Endothelial cell of umbilical vein (primary cell): ENCODE measurements at regions not wholly inside any gene's neighbourhood (a gene's known extent, or its start where the extent isn't known, plus 50 kb on each side); places are given as distances from the start of the nearest gene placed in this dataset.
A peak's percentile ranks its signal among the peaks of the same experiment; 100 is the strongest.

Experiments
- BruUV-seq: library from RNA; stranded (reverse); fragments of 400-500 nt; replicated peaks from 2 replicates; lab custom pipeline; 2021; lab: Mats Ljungman, UMichigan
- CTCF ChIA-PET: fragments of 300-600, 350-600 bp; sonication (Branson Sonifier 250); formaldehyde crosslinking; loops from one replicate; lab custom pipeline; 2021; ENCODE audit warnings: antibody characterized with exemption, inconsistent platforms; lab: Charles Lee
- POLR2A ChIA-PET: fragments of 300-600, 350-600 bp; sonication (Branson Sonifier 250); formaldehyde crosslinking; loops from one replicate; lab custom pipeline; 2021; ENCODE audit warnings: antibody characterized with exemption, inconsistent platforms; lab: Charles Lee
- DNase-seq: peaks from one replicate; pipeline ENCODE4 v3.0.0-alpha.2; 2011; ENCODE audit warnings: low read depth, low spot score
- FAIRE-seq: peaks from 2 replicates; lab custom pipeline; 2011; peaks lifted over from hg19 to GRCh38; lab: Jason Lieb, UNC
- H2AFZ ChIP-seq: 2 replicates; pipeline ENCODE4 v1.6.0; 2012; ENCODE audit warnings: low read depth, low read length, control low read depth, inconsistent platforms
- H3K27ac ChIP-seq: 2 replicates; pipeline ENCODE4 v1.5.1; 2011; ENCODE audit warnings: low read depth, mild to moderate bottlenecking, control low read depth, low read length, moderate library complexity; ENCODE audit not compliant: insufficient read depth
- H3K27me3 ChIP-seq, 2 experiments: 2 replicates each; pipeline versions ENCODE4 v1.6.0 to v1.6.1; 2011; ENCODE audit warnings: low read length in 2 of 2, mixed read lengths in 1 of 2; ENCODE audit not compliant: control insufficient read depth in 2 of 2, insufficient read depth in 2 of 2
- H3K36me3 ChIP-seq, 2 experiments: 2 replicates in 1 of 2; 3 replicates in 1 of 2; pipeline ENCODE4 v1.5.1; 2011; ENCODE audit warnings: low read length in 2 of 2, mild to moderate bottlenecking in 1 of 2, moderate library complexity in 1 of 2; ENCODE audit not compliant: control insufficient read depth in 2 of 2, insufficient read depth in 2 of 2; ENCODE audit errors: extremely low read depth in 1 of 2
- H3K4me1 ChIP-seq: 3 replicates; pipeline ENCODE4 v1.5.1; 2011; ENCODE audit warnings: mild to moderate bottlenecking, low read length; ENCODE audit not compliant: control insufficient read depth, insufficient read depth; ENCODE audit errors: extremely low read depth
- H3K4me2 ChIP-seq: 2 replicates; pipeline ENCODE4 v1.6.1; 2011; ENCODE audit warnings: low read length, control low read depth, mixed read lengths; ENCODE audit not compliant: insufficient read depth
- H3K4me3 ChIP-seq, 3 experiments: fragments of 200-600 bp in 1 of 3; sonication (generic), shearing (Covaris generic) in 1 of 3; replicated peaks in 1 of 3; 2 replicates each; pipeline ENCODE4 v1.5.1; 2011 to 2016; ENCODE audit warnings: control low read depth in 3 of 3, low read length in 3 of 3, mild to moderate bottlenecking in 2 of 3, inconsistent platforms in 1 of 3, low read depth in 1 of 3, moderate library complexity in 1 of 3; ENCODE audit not compliant: insufficient read depth in 1 of 3
- H3K79me2 ChIP-seq: 2 replicates; pipeline ENCODE4 v1.6.0; 2012; ENCODE audit warnings: low read length, inconsistent platforms; ENCODE audit not compliant: control insufficient read depth, insufficient read depth
- H3K9ac ChIP-seq: replicated peaks from 2 replicates; pipeline ENCODE3; 2011; ENCODE audit warnings: low read length, control low read depth; ENCODE audit not compliant: insufficient read depth; ENCODE audit errors: extremely low read depth
- H3K9me1 ChIP-seq: replicated peaks from 3 replicates; pipeline ENCODE4 v1.6.0; 2011; ENCODE audit warnings: mild to moderate bottlenecking, low read length; ENCODE audit not compliant: control insufficient read depth, insufficient read depth; ENCODE audit errors: extremely low read depth
- H3K9me3 ChIP-seq: replicated peaks from 2 replicates; pipeline ENCODE4 v1.5.1; 2012; ENCODE audit warnings: low read length, inconsistent platforms; ENCODE audit not compliant: control insufficient read depth, insufficient read depth
- H4K20me1 ChIP-seq: replicated peaks from 2 replicates; pipeline ENCODE3; 2011; ENCODE audit warnings: mild to moderate bottlenecking, low read length; ENCODE audit not compliant: control insufficient read depth, insufficient read depth; ENCODE audit errors: extremely low read depth
- CTCF ChIP-seq, 2 donors: IDR thresholded peaks; 1 replicate in 1 of 2; 2 replicates in 1 of 2; pipeline ENCODE4 v1.5.1; 2011; ENCODE audit warnings: low read length in 2 of 2, mild to moderate bottlenecking in 2 of 2, moderate library complexity in 2 of 2, control low read depth in 1 of 2, inconsistent platforms in 1 of 2, low read depth in 1 of 2; ENCODE audit not compliant: insufficient read depth in 1 of 2; ENCODE audit errors: extremely low read depth in 1 of 2
- EZH2 ChIP-seq: IDR thresholded peaks from 2 replicates; pipeline ENCODE4 v1.6.1; 2012; ENCODE audit warnings: borderline replicate concordance, low read depth, mild to moderate bottlenecking, moderate library complexity, low read length, inconsistent platforms; ENCODE audit not compliant: severe bottlenecking
- FOS ChIP-seq: IDR thresholded peaks from 2 replicates; pipeline ENCODE4 v1.6.1; 2011; ENCODE audit warnings: mild to moderate bottlenecking, low read length, moderate library complexity, borderline replicate concordance; ENCODE audit not compliant: insufficient read depth
- GATA2 ChIP-seq: IDR thresholded peaks from 2 replicates; pipeline ENCODE4 v1.7.0; 2011; ENCODE audit warnings: low read depth, mild to moderate bottlenecking, moderate library complexity, mixed read lengths, low read length; ENCODE audit not compliant: insufficient read length, insufficient read depth
- JUN ChIP-seq: IDR thresholded peaks from 2 replicates; pipeline ENCODE4 v1.6.1; 2011; ENCODE audit warnings: borderline replicate concordance, low read depth; ENCODE audit not compliant: insufficient read length, insufficient read depth
- MAX ChIP-seq: IDR thresholded peaks from 2 replicates; pipeline ENCODE4 v1.6.1; 2011; ENCODE audit not compliant: insufficient read depth, insufficient read length
- MYC ChIP-seq: IDR thresholded peaks from one replicate; pipeline ENCODE4 v1.6.1; 2011; ENCODE audit warnings: mild to moderate bottlenecking, low read depth, low read length
- POLR2A ChIP-seq: IDR thresholded peaks from 2 replicates; pipeline ENCODE4 v1.6.1; 2012; ENCODE audit warnings: low read depth, mild to moderate bottlenecking, control low read depth, low read length
- POLR2AphosphoS5 ChIP-seq: IDR thresholded peaks from 2 replicates; pipeline ENCODE4 v1.6.1; 2012; ENCODE audit warnings: low read depth, mild to moderate bottlenecking, control low read depth, low read length, moderate library complexity; ENCODE audit not compliant: insufficient read depth
- dilution Hi-C: fragments of 300-500 bp; cut with MboI; formaldehyde crosslinking; loops from one replicate; pipeline ENCODE4 v1.15.0; 2019; ENCODE audit warnings: low sequenced_read_pairs; ENCODE audit not compliant: extremely low pct_ligation_motif_present
- intact Hi-C: fragments of 100-400 bp; cut with micrococcal nuclease; formaldehyde crosslinking; loops from one replicate; pipeline ENCODE4 v1.10.0; 2022

- peak; percentile 3 for DNase-seq
- Histone ChIP-seq H3K79me2 (no peaks in the 10 kb centered on the region), H3K27ac (no peak overlapping the region), H3K36me3 (no peaks in the 10 kb centered on the region), H3K4me2 (no peak overlapping the region), H3K9me3 (no peaks in the 10 kb centered on the region), H3K4me3 (no peak overlapping the region), H3K4me1 (peaks cover 42% of the 10 kb centered on the region), H3K9me1 (no peaks in the 10 kb centered on the region), H2AFZ (no peak overlapping the region), H3K9ac (no peak overlapping the region), H4K20me1 (no peaks in the 10 kb centered on the region), H3K27me3 (no peaks in the 10 kb centered on the region)
- intact Hi-C loops (no loop called here), dilution Hi-C loops (no loop called here)
- ChIA-PET POLR2A (no interaction called here), CTCF (interaction anchor here (1.1 to 2.1 kb wide), 2 partner anchors 46 to 98 kb away, joined by 3 to 8 read pairs; no protein-coding TSS in a partner anchor)
- BruUV-seq, result no TSS peak
- TF ChIP-seq POLR2A (no peak), CTCF (IDR thresholded peaks at IDR 0.05; ENCODE audit: extremely low read depth in 1 of 2, insufficient read depth in 1 of 2, low read depth in 1 of 2, low read length in 2 of 2) (no peak), GATA2 (no peak), MYC (no peak), FOS (no peak), EZH2 (no peak), MAX (no peak), POLR2AphosphoS5 (no peak), JUN (no peak)
- no peak for FAIRE-seq
Observed at GRCh38 chr6:91437315-91437729, 850.5 kb upstream of the MAP3K7 start.
